Coronary artery (tissue), 2 donors: ENCODE measurements at regions not wholly inside any gene's neighbourhood (a gene's known extent, or its start where the extent isn't known, plus 50 kb on each side); places are given as distances from the start of the nearest gene placed in this dataset.

Experiments
- DNase-seq: peaks from one replicate; pipeline ENCODE4 v3.0.0-alpha.2; 2017; ENCODE audit warnings: low spot score
- H3K27ac ChIP-seq, 2 donors: fragments of 200-600 bp; sonication (generic); one replicate each; pipeline ENCODE4 v1.5.1; 2016 to 2019
- H3K4me3 ChIP-seq: fragments of 200-600 bp; sonication (generic); 2 replicates; pipeline ENCODE4 v1.5.1; 2016; ENCODE audit warnings: mild to moderate bottlenecking, moderate library complexity
- CTCF ChIP-seq: fragments of 200-600 bp; sonication (generic); IDR thresholded peaks from one replicate; pipeline ENCODE4 v1.5.1; 2019; ENCODE audit warnings: antibody characterized with exemption

DNA sequence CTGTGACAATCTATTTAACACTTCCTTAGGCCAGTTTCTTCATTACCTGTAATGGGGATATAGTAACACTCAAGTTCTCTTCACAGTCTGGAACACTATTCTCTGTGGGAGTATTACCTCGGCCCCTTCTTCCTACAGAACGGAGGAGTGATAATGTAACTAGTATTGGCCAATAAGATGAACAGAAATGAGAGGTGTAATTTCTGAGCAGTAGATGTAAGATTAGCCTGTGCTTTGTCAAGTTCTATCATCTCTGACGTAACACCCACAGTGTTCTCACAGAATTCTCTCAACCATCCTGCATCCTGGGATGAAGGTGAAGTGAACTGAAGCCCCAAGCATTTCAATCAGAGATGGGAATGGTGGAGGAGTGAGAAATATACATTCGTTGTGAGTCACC, 65.2 kb upstream of the TOP3B start:
- Histone ChIP-seq H3K27ac (no peak overlapping the region), H3K4me3 (no peak overlapping the region)
- TF ChIP-seq CTCF = no peak
- DNase-seq = no peak

- Histone ChIP-seq H3K27ac (no peak overlapping the region), H3K4me3 (no peak overlapping the region)
- no peak for DNase-seq
- TF ChIP-seq CTCF = no peak
Observed at GRCh38 chr22:22047266-22047665, 64.7 kb upstream of the TOP3B start.

DNA sequence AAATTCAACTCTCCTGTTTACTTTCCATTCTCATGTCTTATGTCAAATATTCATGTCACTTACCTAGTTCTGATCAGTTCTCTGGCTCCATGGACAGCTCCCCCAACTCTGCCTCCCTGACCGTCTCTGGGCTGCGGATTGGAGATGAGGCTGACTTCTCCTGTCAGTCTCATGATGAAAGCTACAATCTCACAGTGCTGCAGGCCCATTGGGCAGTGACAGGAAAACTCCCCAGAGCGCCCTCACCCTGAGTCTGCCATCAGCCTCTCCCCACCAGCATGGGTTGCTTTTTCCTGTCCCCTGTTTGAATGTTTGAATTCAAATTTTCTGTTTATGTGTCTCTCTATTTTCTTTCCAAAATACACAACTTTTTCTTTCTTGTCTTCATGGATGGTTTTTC, 63.8 kb upstream of the TOP3B start:
- DNase-seq = no peak
- Histone ChIP-seq H3K27ac (no peak overlapping the region), H3K4me3 (no peak overlapping the region)
- no peak for TF ChIP-seq CTCF

- Histone ChIP-seq H3K4me3 (no peak overlapping the region), H3K27ac (no peak overlapping the region)
- no peak for TF ChIP-seq CTCF
- no peak for DNase-seq
Observed at GRCh38 chr22:22045571-22046335, 63.2 kb upstream of the TOP3B start.

DNA sequence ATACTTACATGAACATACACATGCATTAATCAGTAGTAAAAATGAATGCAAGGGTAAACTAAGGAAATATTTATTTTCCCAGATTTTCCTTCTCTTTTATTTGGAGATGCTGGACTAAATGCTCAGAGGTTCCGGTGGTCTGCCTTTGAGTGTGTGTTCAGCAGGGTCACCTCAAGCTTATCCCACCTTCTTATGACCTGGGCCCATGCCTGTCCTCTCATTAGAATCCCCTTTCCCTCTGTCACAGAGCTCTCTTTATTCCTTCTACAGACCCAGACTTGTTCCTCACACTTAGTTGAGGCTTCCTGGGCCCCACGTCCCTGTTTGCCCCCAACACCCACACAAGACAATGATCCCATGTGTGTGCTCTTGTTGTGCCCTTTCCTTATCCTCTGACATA, 61.6 kb upstream of the TOP3B start:
- H3K27ac ChIP-seq = no peak overlapping the region
- TF ChIP-seq CTCF = no peak

GRCh38 chr22:22043296-22044078, 60.9 kb upstream of the TOP3B start:
- TF ChIP-seq CTCF = no peak
- DNase-seq = no peak
- no peak overlapping the region for H3K4me3 ChIP-seq
- no peak overlapping the region for H3K27ac ChIP-seq

More for the DNA sequence above, 61.6 kb upstream of the TOP3B start:
- no peak for DNase-seq
- H3K4me3 ChIP-seq = no peak overlapping the region
